Transverse colon (tissue), 3 donors: ENCODE measurements at regions not wholly inside any gene's neighbourhood (a gene's known extent, or its start where the extent isn't known, plus 50 kb on each side); places are given as distances from the start of the nearest gene placed in this dataset.
A peak's percentile ranks its signal among the peaks of the same experiment; 100 is the strongest.

Experiments used
- EP300 ChIP-seq: sonication (generic); formaldehyde crosslinking; IDR thresholded peaks from one replicate; pipeline ENCODE4 v1.6.1; 2017; ENCODE audit warnings: antibody characterized with exemption, low read depth
- POLR2A ChIP-seq: fragments of 450-650 bp; IDR thresholded peaks from one replicate; pipeline ENCODE4 v1.6.1; 2016; ENCODE audit warnings: antibody characterized with exemption, mild to moderate bottlenecking, moderate library complexity
- TF ChIP-seq, protein P1 (sequence below), 5 experiments: fragments of 200-600 bp in 3 of 5; fragments of 450-650 bp in 2 of 5; sonication (generic) in 3 of 5; IDR thresholded peaks; 1 replicate in 2 of 5; 2 replicates in 3 of 5; pipeline ENCODE4 v1.5.1; 2016 to 2017; ENCODE audit warnings: antibody characterized with exemption in 5 of 5, inconsistent platforms in 3 of 5, mild to moderate bottlenecking in 2 of 5, moderate library complexity in 1 of 5

DNA sequence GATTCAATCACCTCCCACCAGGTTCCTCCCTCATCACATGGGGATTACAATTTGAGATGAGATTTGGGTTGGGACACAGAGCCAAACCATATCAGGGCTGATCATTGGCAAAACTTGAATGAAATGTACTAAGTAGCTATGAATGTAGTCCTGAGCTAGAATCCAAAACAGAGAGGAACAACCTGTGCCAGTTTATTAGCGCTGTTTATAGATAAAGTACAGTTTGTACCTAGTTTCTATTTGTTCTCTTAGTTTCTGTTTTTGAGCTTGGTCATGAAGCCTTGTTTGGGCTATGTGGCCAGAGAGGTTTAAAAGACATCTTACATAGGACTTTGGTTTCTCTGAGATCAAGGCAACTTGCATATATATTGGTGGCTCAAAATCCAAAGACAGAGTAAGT, 66.9 kb upstream of the INPP4B start:
- TF ChIP-seq EP300 (peak; percentile 35), POLR2A (no peak)
- TF ChIP-seq, protein P1, sequence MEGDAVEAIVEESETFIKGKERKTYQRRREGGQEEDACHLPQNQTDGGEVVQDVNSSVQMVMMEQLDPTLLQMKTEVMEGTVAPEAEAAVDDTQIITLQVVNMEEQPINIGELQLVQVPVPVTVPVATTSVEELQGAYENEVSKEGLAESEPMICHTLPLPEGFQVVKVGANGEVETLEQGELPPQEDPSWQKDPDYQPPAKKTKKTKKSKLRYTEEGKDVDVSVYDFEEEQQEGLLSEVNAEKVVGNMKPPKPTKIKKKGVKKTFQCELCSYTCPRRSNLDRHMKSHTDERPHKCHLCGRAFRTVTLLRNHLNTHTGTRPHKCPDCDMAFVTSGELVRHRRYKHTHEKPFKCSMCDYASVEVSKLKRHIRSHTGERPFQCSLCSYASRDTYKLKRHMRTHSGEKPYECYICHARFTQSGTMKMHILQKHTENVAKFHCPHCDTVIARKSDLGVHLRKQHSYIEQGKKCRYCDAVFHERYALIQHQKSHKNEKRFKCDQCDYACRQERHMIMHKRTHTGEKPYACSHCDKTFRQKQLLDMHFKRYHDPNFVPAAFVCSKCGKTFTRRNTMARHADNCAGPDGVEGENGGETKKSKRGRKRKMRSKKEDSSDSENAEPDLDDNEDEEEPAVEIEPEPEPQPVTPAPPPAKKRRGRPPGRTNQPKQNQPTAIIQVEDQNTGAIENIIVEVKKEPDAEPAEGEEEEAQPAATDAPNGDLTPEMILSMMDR (IDR thresholded peaks at IDR 0.05): no peak
